ENCODE measurements at regions not wholly inside any gene's neighbourhood (a gene's known extent, or its start where the extent isn't known, plus 50 kb on each side); places are given as distances from the start of the nearest gene placed in this dataset.

DNA sequence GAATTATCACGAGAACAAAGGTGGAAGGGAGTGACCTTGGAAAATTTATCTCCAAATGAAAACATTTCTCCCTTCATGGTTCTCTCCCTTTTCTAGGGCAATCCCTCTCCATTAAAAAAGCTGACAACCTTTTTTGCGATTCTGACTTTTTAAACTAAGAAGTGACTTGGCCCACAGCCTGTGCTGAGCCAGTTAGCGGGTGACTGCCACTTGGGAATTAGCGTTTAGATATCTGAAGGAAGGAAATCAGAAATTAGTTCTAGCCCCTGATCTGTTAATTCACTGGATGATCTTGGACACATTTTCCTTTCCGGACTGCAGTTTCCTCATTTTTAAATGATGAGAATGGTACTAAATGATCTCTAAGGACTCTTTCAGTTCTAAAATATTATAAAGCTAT lies 245.0 kb downstream of the FBXO8 start:
- Histone ChIP-seq H3K27me3 (ENCODE audit: insufficient read depth, low read length, poor library complexity, severe bottlenecking) (no peaks in the 10 kb centered on the region), H3K9me3 (ENCODE audit: insufficient read depth, low read depth, low read length) (no peaks in the 10 kb centered on the region), H3K9ac (ENCODE audit: low read depth, low read length, poor library complexity, severe bottlenecking) (no peak overlapping the region), H3K36me3 (ENCODE audit: insufficient read depth, low read length) (no peaks in the 10 kb centered on the region), H3K9me2 (replicated peaks; ENCODE audit: low read depth, low read length) (no peaks in the 10 kb centered on the region), H3K4me1 (ENCODE audit: insufficient read depth, low read length, poor library complexity, severe bottlenecking) (no peaks in the 10 kb centered on the region), H3K4me2 (ENCODE audit: low read depth, low read length, poor library complexity, severe bottlenecking) (no peak overlapping the region), H3K4me3 (ENCODE audit: low read length, poor library complexity, severe bottlenecking) (no peak overlapping the region), H2AFZ (ENCODE audit: low read length) (no peak overlapping the region), H3F3A (ENCODE audit: low read depth) (no peaks in the 10 kb centered on the region), H3K79me2 (ENCODE audit: insufficient read depth, low read length) (no peaks in the 10 kb centered on the region), H4K20me1 (ENCODE audit: insufficient read depth, low read length, poor library complexity, severe bottlenecking) (no peaks in the 10 kb centered on the region)
- no peak for TF ChIP-seq EZH2phosphoT487 (IDR thresholded peaks at IDR 0.05; ENCODE audit: borderline replicate concordance)
- no peak for TF ChIP-seq CTCF (conservative IDR thresholded peaks at IDR 0.05; ENCODE audit: low read length)

DNA sequence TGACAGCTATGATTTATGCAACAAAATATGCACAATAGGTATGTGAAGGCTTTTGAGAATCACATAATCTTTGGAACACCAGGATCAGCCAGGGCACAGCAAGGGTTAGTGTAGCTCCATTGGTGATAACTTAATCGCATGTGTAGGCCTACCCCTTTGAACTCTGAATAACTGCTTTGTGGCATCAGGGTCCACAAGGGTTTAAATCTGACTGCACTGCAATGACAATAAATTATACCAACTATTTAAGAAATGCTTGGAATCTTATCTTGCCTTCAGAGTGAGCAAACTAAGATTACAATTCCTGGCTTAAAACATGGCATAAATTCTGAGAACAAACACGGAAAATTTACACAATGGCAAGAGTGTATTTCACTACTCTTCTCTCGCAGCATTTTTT lies 245.8 kb downstream of the FBXO8 start:
- H3K4me2 ChIP-seq (ENCODE audit: low read depth, low read length, poor library complexity, severe bottlenecking) = no peak overlapping the region
- no peak overlapping the region for H2AFZ ChIP-seq (ENCODE audit: low read length)
- H3K36me3 ChIP-seq (ENCODE audit: insufficient read depth, low read length) = no peaks in the 10 kb centered on the region
- no peaks in the 10 kb centered on the region for H3K79me2 ChIP-seq (ENCODE audit: insufficient read depth, low read length)
- no peak overlapping the region for H3K4me3 ChIP-seq (ENCODE audit: low read length, poor library complexity, severe bottlenecking)
- no peaks in the 10 kb centered on the region for H3K4me1 ChIP-seq (ENCODE audit: insufficient read depth, low read length, poor library complexity, severe bottlenecking)
- no peaks in the 10 kb centered on the region for H3K27me3 ChIP-seq (ENCODE audit: insufficient read depth, low read length, poor library complexity, severe bottlenecking)
- H3F3A ChIP-seq (ENCODE audit: low read depth) = no peaks in the 10 kb centered on the region
- no peaks in the 10 kb centered on the region for H3K9me3 ChIP-seq (ENCODE audit: insufficient read depth, low read depth, low read length)
- no peaks in the 10 kb centered on the region for H4K20me1 ChIP-seq (ENCODE audit: insufficient read depth, low read length, poor library complexity, severe bottlenecking)
- no peak overlapping the region for H3K9ac ChIP-seq (ENCODE audit: low read depth, low read length, poor library complexity, severe bottlenecking)
- TF ChIP-seq CTCF (conservative IDR thresholded peaks at IDR 0.05; ENCODE audit: low read length) (no peak), EZH2phosphoT487 (IDR thresholded peaks at IDR 0.05; ENCODE audit: borderline replicate concordance) (no peak)
- H3K9me2 ChIP-seq (replicated peaks; ENCODE audit: low read depth, low read length) = no peaks in the 10 kb centered on the region

GRCh38 chr4:174037049-174037448 lies 246.4 kb downstream of the FBXO8 start:
- H3K9ac ChIP-seq (ENCODE audit: low read depth, low read length, poor library complexity, severe bottlenecking) = no peak overlapping the region
- no peak overlapping the region for H3K4me3 ChIP-seq (ENCODE audit: low read length, poor library complexity, severe bottlenecking)
- no peaks in the 10 kb centered on the region for H3K36me3 ChIP-seq (ENCODE audit: insufficient read depth, low read length)
- TF ChIP-seq CTCF (conservative IDR thresholded peaks at IDR 0.05; ENCODE audit: low read length) (no peak), EZH2phosphoT487 (IDR thresholded peaks at IDR 0.05; ENCODE audit: borderline replicate concordance) (no peak)
- H4K20me1 ChIP-seq (ENCODE audit: insufficient read depth, low read length, poor library complexity, severe bottlenecking) = no peaks in the 10 kb centered on the region
- no peak overlapping the region for H3K4me2 ChIP-seq (ENCODE audit: low read depth, low read length, poor library complexity, severe bottlenecking)
- H3K27me3 ChIP-seq (ENCODE audit: insufficient read depth, low read length, poor library complexity, severe bottlenecking) = no peaks in the 10 kb centered on the region
- no peaks in the 10 kb centered on the region for H3K79me2 ChIP-seq (ENCODE audit: insufficient read depth, low read length)
- no peaks in the 10 kb centered on the region for H3K4me1 ChIP-seq (ENCODE audit: insufficient read depth, low read length, poor library complexity, severe bottlenecking)
- no peaks in the 10 kb centered on the region for H3K9me2 ChIP-seq (replicated peaks; ENCODE audit: low read depth, low read length)
- no peaks in the 10 kb centered on the region for H3K9me3 ChIP-seq (ENCODE audit: insufficient read depth, low read depth, low read length)
- no peak overlapping the region for H2AFZ ChIP-seq (ENCODE audit: low read length)
- H3F3A ChIP-seq (ENCODE audit: low read depth) = no peaks in the 10 kb centered on the region

Measured in Loucy (cell line).